ENCODE measurements at regions not wholly inside any gene's neighbourhood (a gene's known extent, or its start where the extent isn't known, plus 50 kb on each side); places are given as distances from the start of the nearest gene placed in this dataset.
"Not testable (repeated sequence)": the region's sequence is repeated elsewhere in the genome, so short reads cannot be mapped to it uniquely, and the experiment has no call there.

DNA sequence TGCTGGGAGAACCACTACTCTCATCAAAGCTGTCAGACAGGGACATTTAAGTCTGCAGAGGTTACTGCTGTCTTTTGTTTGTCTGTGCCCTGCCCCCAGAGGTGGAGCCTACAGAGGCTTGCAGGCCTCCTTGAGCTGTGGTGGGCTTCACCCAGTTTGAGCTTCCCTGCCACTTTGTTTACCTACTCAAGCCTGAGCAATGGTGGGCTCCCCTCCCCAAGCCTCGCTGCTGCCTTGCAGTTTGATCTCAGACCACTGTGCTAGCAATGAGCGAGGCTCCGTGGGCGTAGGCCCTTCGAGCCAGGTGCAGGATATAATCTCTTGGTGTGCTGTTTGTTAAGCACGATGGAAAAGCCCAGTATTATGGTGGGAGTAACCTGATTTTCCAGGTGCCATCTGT lies 67.5 kb upstream of the TBX18 start:
- not testable (repeated sequence) for DNase-seq

DNA sequence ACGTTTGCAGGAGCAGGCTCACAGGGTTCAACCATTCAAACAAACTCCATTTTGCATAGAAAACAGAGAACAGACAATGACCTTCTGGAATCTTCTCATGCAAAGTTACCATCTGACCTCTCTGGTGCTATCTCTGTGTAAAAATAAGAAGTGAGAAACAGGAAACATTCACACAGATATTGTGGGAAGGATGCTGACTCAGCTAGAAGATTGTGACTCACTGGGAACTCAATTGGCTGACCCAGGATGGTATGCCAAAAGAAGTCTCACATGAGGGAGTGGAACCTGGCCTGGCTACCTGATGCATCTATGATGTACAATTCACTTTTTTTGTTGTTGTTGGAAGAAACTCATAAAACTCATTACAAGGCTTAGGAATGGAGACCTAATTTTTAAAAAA lies 61.1 kb upstream of the TBX18 start:
- no peak for DNase-seq

DNA sequence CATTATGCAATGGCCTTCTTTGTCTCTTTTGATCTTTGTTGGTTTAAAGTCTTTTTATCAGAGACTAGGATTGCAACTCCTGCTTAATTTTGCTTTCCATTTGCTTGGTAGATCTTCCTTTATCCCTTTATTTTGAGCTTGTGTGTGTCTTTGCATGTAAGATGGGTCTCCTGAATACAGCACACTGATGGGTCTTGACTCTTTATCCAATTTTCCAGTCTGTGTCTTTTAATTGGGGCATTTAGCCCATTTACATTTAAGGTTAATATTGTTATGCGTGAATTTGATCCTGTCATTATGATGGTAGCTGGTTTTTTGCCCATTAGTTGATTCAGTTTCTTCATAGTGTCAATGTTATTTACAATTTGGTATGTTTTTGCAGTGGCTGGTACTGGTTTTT lies 56.9 kb upstream of the TBX18 start:
- DNase-seq: not testable (repeated sequence)

DNA sequence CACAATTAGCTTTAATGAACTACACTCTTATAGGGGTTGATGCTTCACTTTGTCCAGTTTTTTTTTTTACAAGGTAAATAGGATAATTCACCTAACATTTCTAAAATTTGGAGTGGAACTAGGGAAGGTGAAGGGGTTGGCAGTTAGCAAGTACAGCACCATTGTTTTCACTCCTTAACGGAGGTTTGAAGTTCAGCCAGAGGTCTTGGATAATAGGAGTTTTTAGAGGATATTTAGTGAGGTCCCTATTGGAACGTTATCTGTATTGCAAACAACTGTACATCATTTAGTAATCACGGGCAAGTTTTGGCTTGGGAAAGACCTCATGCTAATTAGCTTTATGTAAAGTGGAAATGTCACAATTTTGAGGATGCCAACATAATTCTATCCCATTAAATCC lies 52.3 kb upstream of the TBX18 start:
- no peak for DNase-seq

DNA sequence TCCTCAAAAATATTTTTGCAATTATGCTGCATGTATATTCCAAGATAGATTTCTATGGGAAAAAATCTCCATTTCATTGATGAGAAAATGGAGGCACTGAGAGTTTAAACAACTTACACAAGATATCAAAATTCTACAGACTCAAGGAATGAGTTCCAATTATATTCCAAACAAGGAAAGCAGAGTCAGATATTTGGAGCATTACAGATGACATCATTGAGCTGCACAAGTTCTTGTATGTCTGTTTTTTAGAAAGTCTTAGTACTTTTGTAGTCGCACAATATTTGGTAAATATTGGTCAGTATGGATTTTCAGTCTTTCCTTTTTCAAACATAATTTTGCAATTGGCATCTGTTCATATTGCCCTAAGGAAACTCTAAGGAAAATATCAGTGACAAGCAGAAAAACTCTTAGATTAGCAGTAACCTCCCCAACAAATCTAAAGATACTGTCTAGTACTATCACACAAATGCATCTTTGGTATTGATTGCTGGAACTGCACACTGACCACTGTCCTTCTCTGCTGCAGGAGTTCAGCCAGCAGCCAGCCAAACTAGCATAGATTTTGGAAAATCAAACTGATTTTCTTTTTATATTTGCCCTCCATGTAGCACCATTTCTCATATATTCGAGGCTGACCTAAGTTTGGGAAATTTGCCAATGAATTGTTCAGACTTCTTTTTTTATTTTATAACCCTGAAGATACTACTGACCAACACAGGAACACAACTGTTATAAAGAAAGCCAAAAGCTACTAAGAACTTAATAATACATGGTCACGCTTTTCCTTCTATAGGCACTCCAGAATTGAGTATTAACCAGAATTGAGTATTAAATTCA lies 51.7 kb upstream of the TBX18 start:
- DNase-seq: no peak
